H9 (cell line): ENCODE measurements at regions not wholly inside any gene's neighbourhood (a gene's known extent, or its start where the extent isn't known, plus 50 kb on each side); places are given as distances from the start of the nearest gene placed in this dataset.

Source experiments
- DNase-seq: peaks from one replicate; pipeline ENCODE4 v3.0.0-alpha.2; 2017
- H2AFZ ChIP-seq: one replicate; pipeline ENCODE4 v1.6.1; 2013; ENCODE audit warnings: mild to moderate bottlenecking, low read length, control low read depth, moderate library complexity
- H2AK5ac ChIP-seq: 2 replicates; pipeline ENCODE4 v1.6.1; 2013; ENCODE audit warnings: low read length, control low read depth, mixed read lengths; ENCODE audit not compliant: insufficient read length
- H2BK120ac ChIP-seq: one replicate; pipeline ENCODE4 v1.6.1; 2013; ENCODE audit warnings: low read depth, mild to moderate bottlenecking, low read length, control low read depth, inconsistent platforms; ENCODE audit not compliant: poor library complexity, severe bottlenecking
- H2BK12ac ChIP-seq: 2 replicates; pipeline ENCODE4 v1.6.1; 2013; ENCODE audit warnings: low read length, control low read depth, mixed read lengths, low read depth; ENCODE audit not compliant: insufficient read length
- H2BK15ac ChIP-seq: 2 replicates; pipeline ENCODE4 v1.6.1; 2013; ENCODE audit warnings: low read depth, low read length, control low read depth
- H2BK20ac ChIP-seq: one replicate; pipeline ENCODE4 v1.6.1; 2013; ENCODE audit warnings: low read depth, mild to moderate bottlenecking, low read length, control low read depth, inconsistent platforms; ENCODE audit not compliant: poor library complexity, severe bottlenecking
- H2BK5ac ChIP-seq: 2 replicates; pipeline ENCODE4 v1.6.1; 2013; ENCODE audit warnings: low read length, control low read depth, mixed read lengths; ENCODE audit not compliant: insufficient read length
- H3K14ac ChIP-seq: 2 replicates; pipeline ENCODE4 v1.6.1; 2013; ENCODE audit warnings: low read length, control low read depth; ENCODE audit not compliant: insufficient read depth
- H3K18ac ChIP-seq: 2 replicates; pipeline ENCODE4 v1.6.1; 2013; ENCODE audit warnings: low read depth, mild to moderate bottlenecking, mixed read lengths, low read length, control low read depth; ENCODE audit not compliant: insufficient read length
- H3K23ac ChIP-seq: 2 replicates; pipeline ENCODE4 v1.6.1; 2013; ENCODE audit warnings: low read length, control low read depth, mixed read lengths, low read depth; ENCODE audit not compliant: insufficient read length
- H3K23me2 ChIP-seq: 2 replicates; pipeline ENCODE4 v1.6.1; 2013; ENCODE audit warnings: low read depth, mild to moderate bottlenecking, mixed read lengths, low read length, control low read depth; ENCODE audit not compliant: insufficient read length, poor library complexity, severe bottlenecking
- H3K27ac ChIP-seq: 2 replicates; pipeline ENCODE4 v1.5.1; 2013; ENCODE audit warnings: low read length, control low read depth, mixed read lengths, low read depth; ENCODE audit not compliant: insufficient read length
- H3K27me3 ChIP-seq: 2 replicates; pipeline ENCODE4 v1.6.1; 2013; ENCODE audit warnings: low read length, control low read depth, inconsistent platforms; ENCODE audit not compliant: insufficient read depth
- H3K4ac ChIP-seq: 2 replicates; pipeline ENCODE4 v1.6.1; 2013; ENCODE audit warnings: low read depth, mild to moderate bottlenecking, control low read depth, inconsistent platforms, low read length, moderate library complexity
- H3K4me1 ChIP-seq: 2 replicates; pipeline ENCODE4 v1.6.1; 2013; ENCODE audit warnings: low read length, control low read depth, inconsistent platforms; ENCODE audit not compliant: insufficient read depth
- H3K4me2 ChIP-seq: 2 replicates; pipeline ENCODE4 v1.6.1; 2013; ENCODE audit warnings: low read length, control low read depth, mixed read lengths; ENCODE audit not compliant: insufficient read length, insufficient read depth
- H3K56ac ChIP-seq: 2 replicates; pipeline ENCODE4 v1.6.1; 2013; ENCODE audit warnings: low read depth, mild to moderate bottlenecking, mixed read lengths, low read length, control low read depth; ENCODE audit not compliant: insufficient read length
- H3K79me1 ChIP-seq: 2 replicates; pipeline ENCODE4 v1.6.1; 2013; ENCODE audit warnings: low read depth, mild to moderate bottlenecking, moderate library complexity, low read length, control low read depth, inconsistent platforms; ENCODE audit not compliant: insufficient read depth, poor library complexity, severe bottlenecking
- H3K79me2 ChIP-seq: 2 replicates; pipeline ENCODE4 v1.6.1; 2013; ENCODE audit warnings: low read length, control low read depth, inconsistent platforms; ENCODE audit not compliant: insufficient read depth
- H3K9ac ChIP-seq: 2 replicates; pipeline ENCODE4 v1.6.1; 2013; ENCODE audit warnings: low read length, control low read depth, mixed read lengths; ENCODE audit not compliant: insufficient read length; ENCODE audit errors: extremely low read depth
- H3K9me3 ChIP-seq: one replicate; pipeline ENCODE4 v1.6.1; 2013; ENCODE audit warnings: low read depth, low read length, inconsistent platforms; ENCODE audit not compliant: control insufficient read depth
- H3T11ph ChIP-seq: one replicate; pipeline ENCODE4 v1.6.1; 2013; ENCODE audit warnings: mild to moderate bottlenecking, low read length, control low read depth, inconsistent platforms
- H4K20me1 ChIP-seq: one replicate; pipeline ENCODE4 v1.6.1; 2013; ENCODE audit not compliant: control insufficient read depth, insufficient read length, insufficient read depth
- H4K5ac ChIP-seq: 2 replicates; pipeline ENCODE4 v1.6.1; 2013; ENCODE audit warnings: low read depth, mild to moderate bottlenecking, mixed read lengths, low read length, control low read depth; ENCODE audit not compliant: insufficient read length
- H4K8ac ChIP-seq: replicated peaks from 2 replicates; pipeline ENCODE4 v1.6.1; 2013; ENCODE audit warnings: low read length, control low read depth, mixed read lengths, low read depth; ENCODE audit not compliant: insufficient read length
- H4K91ac ChIP-seq: 2 replicates; pipeline ENCODE4 v1.6.1; 2013; ENCODE audit warnings: low read depth, mild to moderate bottlenecking, moderate library complexity, mixed read lengths, low read length, control low read depth; ENCODE audit not compliant: insufficient read length
- H3K27ac Mint-ChIP-seq, 3 experiments: 2 replicates in 2 of 3; 3 replicates in 1 of 3; pipeline ENCODE4 v1.8.0; 2020 to 2021; ENCODE audit warnings: mixed read lengths in 3 of 3, mild to moderate bottlenecking in 1 of 3, moderate library complexity in 1 of 3
- H3K27me3 Mint-ChIP-seq: 2 replicates; pipeline ENCODE4 v1.8.0; 2021; ENCODE audit warnings: low read depth, mild to moderate bottlenecking, moderate library complexity, mixed read lengths
- H3K36me3 Mint-ChIP-seq, 3 experiments: 2 replicates in 2 of 3; 3 replicates in 1 of 3; pipeline ENCODE4 v1.8.0; 2020 to 2021; ENCODE audit warnings: low read depth in 3 of 3, mixed read lengths in 3 of 3; ENCODE audit not compliant: insufficient read depth in 1 of 3
- H3K4me1 Mint-ChIP-seq, 2 experiments: 2 replicates each; pipeline ENCODE4 v1.8.0; 2020; ENCODE audit warnings: mixed read lengths in 2 of 2
- H3K4me3 Mint-ChIP-seq, 2 experiments: 2 replicates in 1 of 2; 3 replicates in 1 of 2; pipeline ENCODE4 v1.8.0; 2020 to 2021; ENCODE audit warnings: mild to moderate bottlenecking in 2 of 2, mixed read lengths in 2 of 2, moderate library complexity in 1 of 2
- H3K9me3 Mint-ChIP-seq, 2 experiments: 2 replicates in 1 of 2; 3 replicates in 1 of 2; pipeline ENCODE4 v1.8.0; 2020; ENCODE audit warnings: mild to moderate bottlenecking in 2 of 2, mixed read lengths in 2 of 2, moderate library complexity in 1 of 2
- CTCF ChIP-seq: fragments of 200-600 bp; sonication (generic); conservative IDR thresholded peaks from 3 replicates; pipeline ENCODE4 v1.8.0; 2021; ENCODE audit warnings: antibody characterized with exemption, mild to moderate bottlenecking
- WGBS: extraction: QIAGEN DNeasy Blood & Tissue Kit; methylation state at CpG from one replicate; pipeline ENCODE4 v1.1.7; 2013; ENCODE audit warnings: missing lambda C conversion rate, low lambda C conversion rate, mixed read lengths; ENCODE audit not compliant: insufficient read length; ENCODE audit errors: extremely low coverage; 5-methylcytosine and 5-hydroxymethylcytosine counted together

- Histone ChIP-seq H3K27ac (no peak overlapping the region), H3K23ac (no peak overlapping the region), H3K56ac (no peak overlapping the region), H2AK5ac (no peak overlapping the region), H3K23me2 (no peaks in the 10 kb centered on the region), H3K9me3 (no peaks in the 10 kb centered on the region), H3K18ac (no peak overlapping the region), H4K5ac (no peak overlapping the region), H3K4ac (no peak overlapping the region), H2BK12ac (no peak overlapping the region), H3K27me3 (no peaks in the 10 kb centered on the region), H3K9ac (no peak overlapping the region), H4K8ac (no peak overlapping the region), H3K4me1 (no peaks in the 10 kb centered on the region), H2BK15ac (no peak overlapping the region), H4K20me1 (no peaks in the 10 kb centered on the region), H2BK5ac (no peak overlapping the region), H2AFZ (no peak overlapping the region), H3K4me2 (no peak overlapping the region), H2BK120ac (no peak overlapping the region), H3K14ac (no peak overlapping the region), H2BK20ac (no peak overlapping the region), H3T11ph (no peak overlapping the region), H3K79me2 (no peaks in the 10 kb centered on the region), H3K79me1 (no peaks in the 10 kb centered on the region), H4K91ac (no peak overlapping the region)
- TF ChIP-seq CTCF, result no peak
- H3K27me3 Mint-ChIP-seq, result peaks cover 4% of the 10 kb centered on the region
- no peak overlapping the region for H3K4me3 Mint-ChIP-seq
- no peak overlapping the region for H3K27ac Mint-ChIP-seq
- H3K36me3 Mint-ChIP-seq, result no peaks in the 10 kb centered on the region
- no peaks in the 10 kb centered on the region; a peak in 1 of 5 replicates for H3K9me3 Mint-ChIP-seq
- 0 out of 4 replicates have a peak, but pooled peaks cover 0 to 1% of the 10 kb centered on the region in 2 experiments for H3K4me1 Mint-ChIP-seq
- WGBS, result no CpG with 5 or more reads among the region's 19 CpGs
- DNase-seq, result no peak
Measured at GRCh38 chr10:44773565-44773964, 137.6 kb upstream of the TMEM72 start.
